HCT116 (cell line): ENCODE measurements at regions not wholly inside any gene's neighbourhood (a gene's known extent, or its start where the extent isn't known, plus 50 kb on each side); places are given as distances from the start of the nearest gene placed in this dataset.

Experiments used
- ATAC-seq: fragments of 200-7000 bp; cut with Tn5 transposase; 2 replicates; pipeline ENCODE4 v1.9.1; 2020; ENCODE audit warnings: mild to moderate bottlenecking, moderate library complexity
- BruUV-seq: library from RNA; stranded (reverse); fragments of 400-500 nt; replicated peaks from 2 replicates; lab custom pipeline; 2021; lab: Mats Ljungman, UMichigan
- CTCF ChIA-PET: fragments of 300-600 bp; sonication (Branson Sonifier 250); formaldehyde crosslinking; loops from one replicate; lab custom pipeline; 2021; ENCODE audit warnings: antibody characterized with exemption; lab: Charles Lee
- POLR2A ChIA-PET: fragments of 300-600, 350-600 bp; sonication (Branson Sonifier 250); formaldehyde crosslinking; loops from one replicate; lab custom pipeline; 2021; ENCODE audit warnings: antibody characterized with exemption; lab: Charles Lee
- RAD21 ChIA-PET, 2 experiments: fragments of 300-600 bp; sonication (Branson Sonifier 250); formaldehyde crosslinking; loops; one replicate each; lab custom pipeline; 2023; ENCODE audit warnings: low total read pairs in 2 of 2; ENCODE audit not compliant: uncharacterized antibody in 2 of 2, unreplicated experiment in 2 of 2, low non-redundant PET in 1 of 2; lab: Charles Lee
- DNase-seq: peaks from one replicate; pipeline ENCODE4 v3.0.0-alpha.2; 2010; ENCODE audit warnings: low read depth, low spot score
- H2AFZ ChIP-seq: fragments of 200-600 bp; shearing (Covaris generic), sonication (generic); 2 replicates; pipeline ENCODE4 v1.6.1; 2017; ENCODE audit warnings: low read depth, mixed run types, mixed read lengths, antibody characterized with exemption, low read length; ENCODE audit not compliant: poor library complexity, severe bottlenecking
- H3K27ac ChIP-seq: 2 replicates; pipeline ENCODE4 v1.5.1; 2012; ENCODE audit warnings: low read depth, low read length
- H3K27me3 ChIP-seq: fragments of 200-600 bp; sonication (generic); 2 replicates; pipeline ENCODE4 v1.6.1; 2016; ENCODE audit warnings: mixed run types, low read length, mixed read lengths; ENCODE audit not compliant: insufficient read depth
- H3K36me3 ChIP-seq, 2 experiments: fragments of 200-500 bp in 1 of 2; fragments of 200-600 bp in 1 of 2; sonication (Bioruptor generic) in 1 of 2; sonication (generic) in 1 of 2; 2 replicates each; pipeline versions ENCODE4 v1.5.1 to v1.6.1; 2014 to 2016; ENCODE audit warnings: low read length in 2 of 2, inconsistent platforms in 1 of 2, mixed read lengths in 1 of 2, mixed run types in 1 of 2; ENCODE audit not compliant: insufficient read depth in 2 of 2, control insufficient read depth in 1 of 2
- H3K4me1 ChIP-seq, 2 experiments: fragments of 200-600 bp in 1 of 2; sonication (generic) in 1 of 2; 2 replicates each; pipeline versions ENCODE4 v1.5.1 to v1.6.1; 2012 to 2017; ENCODE audit warnings: low read length in 2 of 2, inconsistent platforms in 1 of 2, mild to moderate bottlenecking in 1 of 2, mixed read lengths in 1 of 2, mixed run types in 1 of 2, moderate library complexity in 1 of 2; ENCODE audit not compliant: insufficient read depth in 2 of 2, control insufficient read depth in 1 of 2
- H3K4me2 ChIP-seq: fragments of 200-600 bp; sonication (generic); 2 replicates; pipeline ENCODE4 v1.6.1; 2017; ENCODE audit warnings: mixed run types, low read length, mixed read lengths
- H3K4me3 ChIP-seq, 2 experiments: fragments of 200-600 bp in 1 of 2; sonication (generic) in 1 of 2; replicated peaks in 1 of 2; 2 replicates each; pipeline ENCODE4 v1.5.1; 2011 to 2016; ENCODE audit warnings: low read length in 2 of 2, control low read depth in 1 of 2, low read depth in 1 of 2, mild to moderate bottlenecking in 1 of 2, mixed read lengths in 1 of 2, mixed run types in 1 of 2
- H3K79me2 ChIP-seq: fragments of 200-600 bp; sonication (generic); 2 replicates; pipeline ENCODE4 v1.6.1; 2017; ENCODE audit warnings: mild to moderate bottlenecking, mixed run types, low read length, moderate library complexity, mixed read lengths; ENCODE audit not compliant: insufficient read depth
- H3K9ac ChIP-seq: fragments of 200-600 bp; sonication (generic); 2 replicates; pipeline ENCODE4 v1.6.1; 2016; ENCODE audit warnings: low read length, mixed read lengths
- H3K9me2 ChIP-seq: fragments of 200-600 bp; sonication (generic), shearing (Covaris generic); 2 replicates; pipeline ENCODE4 v1.6.1; 2017; ENCODE audit warnings: mixed run types, mild to moderate bottlenecking, moderate library complexity; ENCODE audit not compliant: insufficient read depth
- H3K9me3 ChIP-seq, 2 experiments: fragments of 200-500 bp in 1 of 2; fragments of 200-600 bp in 1 of 2; sonication (Bioruptor generic) in 1 of 2; sonication (generic) in 1 of 2; 2 replicates each; pipeline ENCODE4 v1.6.1; 2014 to 2017; ENCODE audit warnings: low read length in 2 of 2, mixed read lengths in 2 of 2, inconsistent platforms in 1 of 2, low read depth in 1 of 2, mild to moderate bottlenecking in 1 of 2, mixed run types in 1 of 2, moderate library complexity in 1 of 2; ENCODE audit not compliant: control insufficient read depth in 1 of 2, insufficient read depth in 1 of 2
- H4K20me1 ChIP-seq: fragments of 200-600 bp; sonication (generic), shearing (Covaris generic); 2 replicates; pipeline ENCODE4 v1.6.1; 2017; ENCODE audit warnings: mixed run types, mild to moderate bottlenecking, moderate library complexity; ENCODE audit not compliant: insufficient read depth
- CBX3 ChIP-seq: IDR thresholded peaks from 2 replicates; pipeline ENCODE4 v1.6.1; 2012; ENCODE audit warnings: low read depth
- CEBPB ChIP-seq: IDR thresholded peaks from 2 replicates; pipeline ENCODE4 v1.6.1; 2012; ENCODE audit warnings: low read depth
- ELF1 ChIP-seq: IDR thresholded peaks from 2 replicates; pipeline ENCODE4 v1.6.1; 2012; ENCODE audit warnings: low read depth, borderline replicate concordance
- EZH2 ChIP-seq: fragments of 200-600 bp; sonication (generic); IDR thresholded peaks from 2 replicates; pipeline ENCODE4 v1.6.1; 2017; ENCODE audit warnings: antibody characterized with exemption, mixed run types
- EZH2phosphoT487 ChIP-seq: fragments of 200-600 bp; IDR thresholded peaks from 2 replicates; pipeline ENCODE4 v1.6.1; 2018; ENCODE audit warnings: antibody characterized with exemption, borderline replicate concordance
- JUND ChIP-seq: IDR thresholded peaks from 2 replicates; pipeline ENCODE4 v1.6.1; 2012
- RAD21 ChIP-seq: IDR thresholded peaks from 2 replicates; pipeline ENCODE4 v1.6.1; 2012; ENCODE audit warnings: low read depth, mild to moderate bottlenecking
- SIN3A ChIP-seq: IDR thresholded peaks from 2 replicates; pipeline ENCODE4 v1.6.1; 2012; ENCODE audit warnings: low read depth
- SP1 ChIP-seq: IDR thresholded peaks from 2 replicates; pipeline ENCODE4 v1.6.1; 2012; ENCODE audit warnings: low read depth
- SRF ChIP-seq: IDR thresholded peaks from 2 replicates; pipeline ENCODE4 v1.6.1; 2012; ENCODE audit warnings: low read depth
- YY1 ChIP-seq: IDR thresholded peaks from 2 replicates; pipeline ENCODE4 v1.6.1; 2011; ENCODE audit warnings: low read length, low read depth, moderate library complexity, mild to moderate bottlenecking; ENCODE audit not compliant: insufficient replicate concordance; ENCODE audit errors: extremely low read depth
- ZBTB33 ChIP-seq: IDR thresholded peaks from 2 replicates; pipeline ENCODE4 v1.6.1; 2011; ENCODE audit warnings: mild to moderate bottlenecking, low read length, moderate library complexity; ENCODE audit not compliant: insufficient replicate concordance; ENCODE audit errors: extremely low read depth
- ZFX ChIP-seq: fragments of 450-650 bp; IDR thresholded peaks from 2 replicates; pipeline ENCODE4 v1.6.1; 2017
- intact Hi-C: fragments of 100-400 bp; cut with micrococcal nuclease; formaldehyde crosslinking; loops from 2 replicates; pipeline ENCODE4 v1.10.0; 2022
- TF ChIP-seq, protein P1 (sequence below): IDR thresholded peaks from 2 replicates; pipeline ENCODE4 v1.6.1; 2012

DNA sequence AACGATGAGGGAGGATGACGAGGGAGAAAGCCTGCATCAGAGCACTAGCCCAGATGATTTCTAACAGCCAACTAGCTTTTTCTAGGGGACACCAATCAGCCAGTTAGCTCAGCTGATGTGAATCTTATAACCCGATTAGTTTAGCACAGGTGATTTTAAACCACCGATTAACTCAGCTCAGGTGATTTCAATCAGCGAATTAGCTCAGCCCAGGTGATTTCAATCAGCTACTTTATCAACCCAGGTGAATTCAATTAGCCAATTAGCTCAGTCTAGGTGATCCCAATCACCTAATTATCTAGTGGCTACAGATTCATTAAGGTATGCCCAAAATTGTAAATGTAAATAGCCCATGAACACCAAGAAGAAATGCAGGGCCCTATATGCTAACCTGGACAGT lies 146.9 kb downstream of the ZNF486 start:
- H3K4me1 ChIP-seq = no peaks in the 10 kb centered on the region
- no peaks in the 10 kb centered on the region for H3K9me2 ChIP-seq
- no peaks in the 10 kb centered on the region for H3K36me3 ChIP-seq
- no peak for TF ChIP-seq RAD21
- TF ChIP-seq CEBPB = no peak
- no peak for TF ChIP-seq ZFX
- no peak for TF ChIP-seq CBX3
- TF ChIP-seq YY1 = no peak
- TF ChIP-seq SIN3A = no peak
- TF ChIP-seq EZH2 = no peak
- no peak for TF ChIP-seq ZBTB33
- no peak for TF ChIP-seq SRF
- TF ChIP-seq, protein P1, sequence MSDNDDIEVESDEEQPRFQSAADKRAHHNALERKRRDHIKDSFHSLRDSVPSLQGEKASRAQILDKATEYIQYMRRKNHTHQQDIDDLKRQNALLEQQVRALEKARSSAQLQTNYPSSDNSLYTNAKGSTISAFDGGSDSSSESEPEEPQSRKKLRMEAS = no peak
- TF ChIP-seq EZH2phosphoT487 = no peak
- no peak for TF ChIP-seq JUND
- TF ChIP-seq SP1 = no peak
- no peak for TF ChIP-seq ELF1
- TF ChIP-seq, all 23 proteins: peak for 0
- DNase-seq (no peak), ATAC-seq (no peak)
- Histone ChIP-seq H3K9ac (no peak overlapping the region), H3K27me3 (no peaks in the 10 kb centered on the region), H3K79me2 (no peaks in the 10 kb centered on the region), H3K4me2 (no peak overlapping the region), H3K9me3 (peaks cover 0 to 3% of the 10 kb centered on the region in 2 experiments; a peak in 2 of 4 replicates), H3K27ac (no peak overlapping the region), H4K20me1 (no peaks in the 10 kb centered on the region), H2AFZ (no peak overlapping the region), H3K4me3 (no peak overlapping the region)
- RAD21 ChIA-PET = interaction anchor here in 1 of 2 experiments (0.6 kb wide), 1 partner anchor 464 kb away, joined by 3 read pairs; no protein-coding TSS in a partner anchor
- intact Hi-C loops = no loop called here
- no TSS peak for BruUV-seq
- POLR2A ChIA-PET = no interaction called here
- CTCF ChIA-PET = no interaction called here
